Fibroblast of mammary gland (primary cell): ENCODE measurements at regions not wholly inside any gene's neighbourhood (a gene's known extent, or its start where the extent isn't known, plus 50 kb on each side); places are given as distances from the start of the nearest gene placed in this dataset.

Source experiments
- DNase-seq: peaks from one replicate; pipeline ENCODE4 v3.0.0-alpha.2; 2010; ENCODE audit warnings: low read depth
- H3K4me3 ChIP-seq: 2 replicates; pipeline ENCODE4 v1.5.1; 2011; ENCODE audit warnings: low read depth, mild to moderate bottlenecking, low read length, moderate library complexity; ENCODE audit not compliant: control insufficient read depth
- TF ChIP-seq, protein P1 (sequence below): conservative IDR thresholded peaks from 2 replicates; pipeline ENCODE4 v1.5.1; 2011; ENCODE audit warnings: low read depth, low read length, inconsistent platforms; ENCODE audit not compliant: control insufficient read depth, insufficient read depth

DNA sequence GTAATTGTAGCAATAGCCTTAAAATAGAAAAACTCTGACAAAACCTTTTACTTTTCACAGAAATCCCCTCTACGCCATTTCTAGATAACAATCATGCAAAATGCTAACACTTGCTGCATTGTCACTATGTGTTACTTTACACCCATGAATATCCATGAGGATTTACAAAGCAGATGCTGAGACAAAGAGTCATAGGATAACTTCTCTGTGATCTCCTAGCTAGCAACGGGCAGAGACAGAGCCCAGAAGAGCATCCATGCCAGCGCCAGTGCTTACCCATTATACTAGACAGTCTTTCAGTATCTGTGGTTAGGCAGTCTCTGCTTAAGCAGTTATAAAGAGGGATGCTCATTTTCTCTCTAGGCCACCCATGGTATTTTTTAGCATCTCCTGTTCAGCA lies 474.1 kb downstream of the CAAP1 start:
- DNase-seq: no peak
- TF ChIP-seq, protein P1, sequence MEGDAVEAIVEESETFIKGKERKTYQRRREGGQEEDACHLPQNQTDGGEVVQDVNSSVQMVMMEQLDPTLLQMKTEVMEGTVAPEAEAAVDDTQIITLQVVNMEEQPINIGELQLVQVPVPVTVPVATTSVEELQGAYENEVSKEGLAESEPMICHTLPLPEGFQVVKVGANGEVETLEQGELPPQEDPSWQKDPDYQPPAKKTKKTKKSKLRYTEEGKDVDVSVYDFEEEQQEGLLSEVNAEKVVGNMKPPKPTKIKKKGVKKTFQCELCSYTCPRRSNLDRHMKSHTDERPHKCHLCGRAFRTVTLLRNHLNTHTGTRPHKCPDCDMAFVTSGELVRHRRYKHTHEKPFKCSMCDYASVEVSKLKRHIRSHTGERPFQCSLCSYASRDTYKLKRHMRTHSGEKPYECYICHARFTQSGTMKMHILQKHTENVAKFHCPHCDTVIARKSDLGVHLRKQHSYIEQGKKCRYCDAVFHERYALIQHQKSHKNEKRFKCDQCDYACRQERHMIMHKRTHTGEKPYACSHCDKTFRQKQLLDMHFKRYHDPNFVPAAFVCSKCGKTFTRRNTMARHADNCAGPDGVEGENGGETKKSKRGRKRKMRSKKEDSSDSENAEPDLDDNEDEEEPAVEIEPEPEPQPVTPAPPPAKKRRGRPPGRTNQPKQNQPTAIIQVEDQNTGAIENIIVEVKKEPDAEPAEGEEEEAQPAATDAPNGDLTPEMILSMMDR: no peak

DNA sequence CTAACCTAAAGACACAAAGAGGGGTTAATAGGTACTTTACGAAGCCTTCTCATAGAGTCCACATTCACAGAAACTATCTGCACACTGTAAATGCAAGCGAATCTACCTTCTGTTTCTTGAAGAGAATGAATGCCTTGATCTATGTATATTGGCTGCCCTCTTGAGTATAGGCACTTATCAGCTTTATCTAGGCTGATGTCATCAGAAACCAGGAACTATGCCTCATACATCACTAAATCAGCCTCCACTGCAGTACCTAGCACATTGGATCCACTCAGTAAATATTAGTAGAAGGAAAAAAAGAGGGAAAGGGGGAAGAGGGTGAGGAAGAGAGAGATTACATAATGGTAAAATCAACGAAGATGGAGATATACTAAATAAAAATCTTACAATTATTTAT lies 477.1 kb downstream of the CAAP1 start:
- no peak overlapping the region for H3K4me3 ChIP-seq
- no peak for DNase-seq
- TF ChIP-seq, protein P1: no peak

More for the DNA sequence above, 474.1 kb downstream of the CAAP1 start:
- H3K4me3 ChIP-seq: no peak overlapping the region

DNA sequence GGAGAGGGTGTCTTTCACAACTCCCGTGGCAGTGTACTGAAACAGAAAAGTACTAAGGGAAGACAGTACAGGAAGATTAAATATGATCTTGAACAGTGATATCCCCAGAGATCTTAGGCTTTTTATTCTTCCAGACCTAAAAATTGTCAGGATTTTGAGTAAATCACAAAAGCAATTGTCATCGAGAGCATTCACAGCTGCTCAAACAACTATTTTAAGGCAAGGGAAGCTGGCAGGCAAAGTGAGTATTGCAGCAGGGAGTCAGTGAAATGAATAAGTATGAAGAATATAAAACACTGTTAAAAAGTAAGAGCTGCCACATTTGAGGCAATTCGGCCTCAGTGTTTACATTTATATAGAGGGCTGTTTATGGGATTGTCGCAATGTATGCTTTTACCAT lies 479.0 kb downstream of the CAAP1 start:
- TF ChIP-seq, protein P1: no peak
- no peak for DNase-seq
- no peak overlapping the region for H3K4me3 ChIP-seq

DNA sequence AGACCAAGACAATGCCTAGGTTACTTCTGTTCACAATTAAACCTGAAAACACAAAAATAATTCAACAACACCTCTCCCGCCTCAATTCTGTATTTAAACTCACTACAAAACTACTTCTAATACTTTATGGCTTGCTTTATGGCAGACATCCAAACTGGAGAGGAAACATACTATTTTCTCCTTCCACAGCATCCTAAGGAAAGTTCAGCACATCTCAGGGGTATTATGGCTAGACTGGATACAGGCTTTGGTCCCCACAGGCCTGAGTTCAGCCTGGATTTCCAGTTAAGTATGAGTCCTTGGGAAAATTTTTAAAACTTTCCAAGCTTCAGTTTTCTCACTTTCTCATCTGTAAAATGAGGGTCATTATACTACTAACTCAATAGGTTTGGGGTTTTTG lies 480.2 kb downstream of the CAAP1 start:
- TF ChIP-seq, protein P1: no peak
- no peak for DNase-seq
- no peak overlapping the region for H3K4me3 ChIP-seq

DNA sequence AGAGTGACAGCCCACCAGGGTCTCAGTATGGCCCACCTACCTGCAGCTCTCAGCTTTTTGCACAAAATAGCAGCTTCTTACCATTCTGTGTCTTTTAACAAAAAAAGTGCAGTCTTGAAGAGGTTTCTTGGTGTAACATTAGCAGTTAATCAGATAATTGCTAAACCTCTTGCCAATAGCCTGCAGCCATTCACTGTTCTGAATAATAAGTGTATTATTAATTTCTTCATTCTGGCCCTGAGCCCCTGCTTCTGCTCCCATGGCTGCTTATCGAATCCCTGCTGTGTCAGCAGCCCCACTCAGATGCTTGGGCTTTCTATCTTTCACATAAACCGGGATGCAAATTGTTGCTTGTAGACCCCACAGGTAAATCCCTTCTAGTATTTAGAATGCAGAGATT lies 485.9 kb downstream of the CAAP1 start:
- no peak for DNase-seq
- H3K4me3 ChIP-seq: no peak overlapping the region
- TF ChIP-seq, protein P1: no peak

DNA sequence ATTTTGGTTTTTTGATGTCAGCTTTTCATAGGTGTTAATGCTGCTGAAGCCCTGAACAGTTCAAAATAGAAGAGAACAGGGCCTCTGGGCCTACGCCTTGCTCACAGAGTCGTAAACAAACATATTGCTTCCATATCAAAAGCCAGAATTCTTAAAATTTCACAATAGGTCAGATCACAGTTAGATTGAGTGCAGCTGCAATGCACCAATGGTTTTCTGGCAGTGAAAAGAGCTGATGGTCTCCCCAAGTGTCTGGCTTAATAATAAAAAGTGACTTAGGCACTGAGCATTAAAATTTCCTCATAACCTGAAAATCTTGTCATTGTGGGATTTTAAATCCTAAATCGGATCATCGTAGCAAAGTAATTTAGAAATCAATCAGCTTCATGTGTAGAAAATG lies 493.0 kb downstream of the CAAP1 start:
- H3K4me3 ChIP-seq: no peak overlapping the region
- TF ChIP-seq, protein P1: no peak
- no peak for DNase-seq

DNA sequence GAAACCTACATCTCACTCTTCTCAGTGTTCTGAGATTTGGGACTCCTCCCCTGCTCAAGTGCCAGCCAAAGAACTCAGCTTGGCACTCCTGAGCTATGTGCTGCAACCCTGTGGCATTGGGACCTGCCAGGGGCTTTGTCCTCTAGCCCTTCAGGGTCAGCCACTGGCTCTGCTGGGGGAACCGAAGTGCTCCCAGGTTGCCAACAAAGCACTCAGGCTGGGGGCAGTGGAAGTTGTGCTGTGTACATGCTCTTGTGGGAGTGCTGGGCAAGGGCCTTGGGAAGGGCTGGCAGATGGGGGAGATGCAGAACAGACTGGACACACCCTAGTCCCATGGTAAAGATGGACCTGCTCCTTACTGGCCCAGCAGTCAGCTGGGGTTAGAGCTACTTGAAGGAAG lies 498.6 kb downstream of the CAAP1 start:
- no peak for DNase-seq
- TF ChIP-seq, protein P1: no peak
- no peak overlapping the region for H3K4me3 ChIP-seq
